Tongue (tissue), 1 donor: ENCODE measurements at regions not wholly inside any gene's neighbourhood (a gene's known extent, or its start where the extent isn't known, plus 50 kb on each side); places are given as distances from the start of the nearest gene placed in this dataset.

ENCODE experiments used
- DNase-seq: peaks from one replicate; pipeline ENCODE4 v3.0.0-alpha.2; 2015

- no peak for DNase-seq
Measured at GRCh38 chr3:179503152-179503551, 51.9 kb upstream of the GNB4 start.

GRCh38 chr3:179503640-179504039 lies 52.4 kb upstream of the GNB4 start:
- DNase-seq, result no peak

GRCh38 chr3:179504371-179504770 lies 53.1 kb upstream of the GNB4 start:
- no peak for DNase-seq

GRCh38 chr3:179505534-179505933 lies 54.3 kb upstream of the GNB4 start:
- no peak for DNase-seq

GRCh38 chr3:179506792-179507191 lies 55.5 kb upstream of the GNB4 start:
- no peak for DNase-seq

GRCh38 chr3:179509701-179510100 lies 53.0 kb upstream of the ACTL6A start:
- no peak for DNase-seq

- DNase-seq, result no peak
Measured at GRCh38 chr3:179510496-179510895, 52.2 kb upstream of the ACTL6A start.

- DNase-seq, result peak; percentile 54
Measured at GRCh38 chr3:179512378-179512777, 50.3 kb upstream of the ACTL6A start.
